GM19023 (cell line): ENCODE measurements at regions not wholly inside any gene's neighbourhood (a gene's known extent, or its start where the extent isn't known, plus 50 kb on each side); places are given as distances from the start of the nearest gene placed in this dataset.
"Not testable (repeated sequence)": the region's sequence is repeated elsewhere in the genome, so short reads cannot be mapped to it uniquely, and the experiment has no call there.

Experiments
- ATAC-seq: cut with Tn5 transposase; IDR thresholded peaks from one replicate; pipeline ENCODE4 v1.9.1; 2021; ENCODE audit warnings: mild to moderate bottlenecking, moderate library complexity; ENCODE audit not compliant: unreplicated experiment

- ATAC-seq: not testable (repeated sequence)
These were observed 59.3 kb downstream of the NUTM2D start for GRCh38 chr10:87416892-87417291.

GRCh38 chr10:87422641-87423040 lies 65.1 kb downstream of the NUTM2D start:
- ATAC-seq: not testable (repeated sequence)

- ATAC-seq: not testable (repeated sequence)
These were observed 67.3 kb downstream of the NUTM2D start for GRCh38 chr10:87424697-87425373.

- ATAC-seq: not testable (repeated sequence)
These were observed 70.9 kb upstream of the MINPP1 start for GRCh38 chr10:87433836-87434235.

- ATAC-seq: not testable (repeated sequence)
These were observed 69.3 kb upstream of the MINPP1 start for GRCh38 chr10:87435295-87435826.

- peak; percentile 80 for ATAC-seq
These were observed 68.6 kb upstream of the MINPP1 start for GRCh38 chr10:87436104-87436503.

- not testable (repeated sequence) for ATAC-seq
These were observed 67.2 kb upstream of the MINPP1 start for GRCh38 chr10:87437450-87437849.
